Adrenal gland (tissue), 5 donors: ENCODE measurements at regions not wholly inside any gene's neighbourhood (a gene's known extent, or its start where the extent isn't known, plus 50 kb on each side); places are given as distances from the start of the nearest gene placed in this dataset.

Source experiments
- CTCF ChIP-seq, 6 experiments: fragments of 450-650 bp in 4 of 6; fragments of 200-600 bp in 2 of 6; sonication (generic) in 1 of 6; IDR thresholded peaks; 1 replicate in 5 of 6; 2 replicates in 1 of 6; pipeline versions ENCODE4 v1.5.1 to v1.8.0; 2016 to 2021; ENCODE audit warnings: antibody characterized with exemption in 6 of 6, mild to moderate bottlenecking in 2 of 6, moderate library complexity in 1 of 6
- POLR2A ChIP-seq, 2 donors: fragments of 450-650 bp; IDR thresholded peaks; one replicate each; pipeline ENCODE4 v1.6.1; 2017; ENCODE audit warnings: antibody characterized with exemption in 2 of 2, mild to moderate bottlenecking in 2 of 2, moderate library complexity in 1 of 2
- donor health status: DM: no; HTN: no; CAD: no.

GRCh38 chr6:106000935-106001334 is 85.2 kb upstream of the PRDM1 start:
- no peak for TF ChIP-seq POLR2A (IDR thresholded peaks at IDR 0.05)
- no peak for TF ChIP-seq CTCF (IDR thresholded peaks at IDR 0.05)
